Ascending aorta (tissue), 2 donors: ENCODE measurements at regions not wholly inside any gene's neighbourhood (a gene's known extent, or its start where the extent isn't known, plus 50 kb on each side); places are given as distances from the start of the nearest gene placed in this dataset.

Source experiments
- DNase-seq, 2 donors: peaks; one replicate each; pipeline ENCODE4 v3.0.0-alpha.2; 2019; ENCODE audit warnings: low spot score in 2 of 2
- H3K27ac ChIP-seq, 2 donors: fragments of 200-600 bp; sonication (generic); one replicate each; pipeline ENCODE4 v1.5.1; 2016 to 2017; ENCODE audit warnings: mild to moderate bottlenecking in 1 of 2
- H3K27me3 ChIP-seq: fragments of 200-600 bp; sonication (generic); one replicate; pipeline ENCODE4 v1.5.1; 2017
- H3K36me3 ChIP-seq, 2 donors: fragments of 200-600 bp; sonication (generic); one replicate each; pipeline ENCODE4 v1.5.1; 2016
- H3K4me1 ChIP-seq, 2 donors: fragments of 200-600 bp; sonication (generic); one replicate each; pipeline ENCODE4 v1.5.1; 2016 to 2017; ENCODE audit warnings: mild to moderate bottlenecking in 1 of 2
- H3K4me3 ChIP-seq, 2 donors: fragments of 200-600 bp; sonication (generic); one replicate each; pipeline ENCODE4 v1.5.1; 2016 to 2017; ENCODE audit warnings: mild to moderate bottlenecking in 1 of 2
- H3K9me3 ChIP-seq, 2 donors: fragments of 200-600 bp; sonication (generic); one replicate each; pipeline ENCODE4 v1.5.1; 2016
- CTCF ChIP-seq, 3 experiments: fragments of 200-600 bp in 2 of 3; fragments of 450-650 bp in 1 of 3; sonication (generic) in 2 of 3; IDR thresholded peaks; one replicate each; pipeline ENCODE4 v1.5.1; 2016 to 2019; ENCODE audit warnings: antibody characterized with exemption in 3 of 3, mild to moderate bottlenecking in 1 of 3, moderate library complexity in 1 of 3
- intact Hi-C: fragments of 100-400 bp; cut with DNase I; formaldehyde crosslinking; loops from one replicate; pipeline ENCODE4 v1.15.1; 2023

GRCh38 chr16:86739178-86739577 is 160.8 kb downstream of the FOXL1 start:
- DNase-seq, result no peak

GRCh38 chr16:86739808-86740207 is 161.5 kb downstream of the FOXL1 start:
- H3K27me3 ChIP-seq, result no peaks in the 10 kb centered on the region
- peaks cover 0 to 16% of the 10 kb centered on the region in 2 donors for H3K4me1 ChIP-seq
- no peaks in the 10 kb centered on the region for H3K9me3 ChIP-seq
- intact Hi-C loops, result loop anchor here (2.0 kb wide), 1 partner anchor 59 kb away; no protein-coding TSS in a partner anchor
- H3K27ac ChIP-seq, result peak overlapping the region; percentile 94 to 100
- peaks cover 3 to 6% of the 10 kb centered on the region in 2 donors for H3K36me3 ChIP-seq
- no peak overlapping the region for H3K4me3 ChIP-seq
- no peak for DNase-seq
- no peak for TF ChIP-seq CTCF (IDR thresholded peaks at IDR 0.05)

More at GRCh38 chr16:86739178-86739577, 160.8 kb downstream of the FOXL1 start:
- H3K27me3 ChIP-seq, result no peaks in the 10 kb centered on the region
- H3K4me1 ChIP-seq, result peaks cover 0 to 16% of the 10 kb centered on the region in 2 donors
- no peak overlapping the region for H3K4me3 ChIP-seq
- intact Hi-C loops, result no loop called here
- no peak for TF ChIP-seq CTCF (IDR thresholded peaks at IDR 0.05)
- peak overlapping the region; percentile 94 to 100 for H3K27ac ChIP-seq
- peaks cover 3 to 6% of the 10 kb centered on the region in 2 donors for H3K36me3 ChIP-seq
- H3K9me3 ChIP-seq, result no peaks in the 10 kb centered on the region

- Histone ChIP-seq H3K9me3 (no peaks in the 10 kb centered on the region), H3K4me3 (no peak overlapping the region), H3K27ac (peak overlapping the region; percentile 94 to 100), H3K4me1 (peaks cover 0 to 16% of the 10 kb centered on the region in 2 donors), H3K36me3 (peaks cover 3 to 6% of the 10 kb centered on the region in 2 donors), H3K27me3 (no peaks in the 10 kb centered on the region)
- TF ChIP-seq CTCF (IDR thresholded peaks at IDR 0.05), result no peak
- intact Hi-C loops, result loop anchor here (2.0 kb wide), 1 partner anchor 59 kb away; no protein-coding TSS in a partner anchor
- DNase-seq, result no peak
Measured at GRCh38 chr16:86740298-86740697, 161.9 kb downstream of the FOXL1 start.

- TF ChIP-seq CTCF (IDR thresholded peaks at IDR 0.05), result no peak
- H3K4me3 ChIP-seq, result peak overlapping the region; percentile 46 to 58
- no peaks in the 10 kb centered on the region for H3K9me3 ChIP-seq
- peak; percentile 60 to 93 for DNase-seq
- no peaks in the 10 kb centered on the region for H3K27me3 ChIP-seq
- intact Hi-C loops, result loop anchor here (1.0 to 2.0 kb wide), 3 partner anchors 10 to 319 kb away; no protein-coding TSS in a partner anchor
- H3K36me3 ChIP-seq, result peaks cover 3 to 6% of the 10 kb centered on the region in 2 donors
- peak overlapping the region; percentile 94 to 100 for H3K27ac ChIP-seq
- H3K4me1 ChIP-seq, result peaks cover 0 to 16% of the 10 kb centered on the region in 2 donors
Measured at GRCh38 chr16:86740906-86741799, 162.8 kb downstream of the FOXL1 start.

GRCh38 chr16:86747761-86748160 is 169.4 kb downstream of the FOXL1 start:
- H3K36me3 ChIP-seq, result no peaks in the 10 kb centered on the region
- TF ChIP-seq CTCF (IDR thresholded peaks at IDR 0.05), result no peak
- no peaks in the 10 kb centered on the region for H3K9me3 ChIP-seq
- H3K4me3 ChIP-seq, result no peak overlapping the region
- DNase-seq, result no peak
- peaks cover 4 to 28% of the 10 kb centered on the region in 2 donors for H3K4me1 ChIP-seq
- intact Hi-C loops, result no loop called here
- no peaks in the 10 kb centered on the region for H3K27me3 ChIP-seq
- peak overlapping the region in 1 of 2 donors; percentile 29 for H3K27ac ChIP-seq
